ENCODE measurements at regions not wholly inside any gene's neighbourhood (a gene's known extent, or its start where the extent isn't known, plus 50 kb on each side); places are given as distances from the start of the nearest gene placed in this dataset.

- no peak for DNase-seq
Observed at GRCh38 chr15:45743426-45744235, 108.8 kb downstream of the SQOR start.

GRCh38 chr15:45744236-45744589 is 109.4 kb downstream of the SQOR start:
- no peak for DNase-seq

- no peak for DNase-seq
Observed at GRCh38 chr15:45747426-45747825, 112.6 kb downstream of the SQOR start.

GRCh38 chr15:45751629-45752028 is 116.8 kb downstream of the SQOR start:
- DNase-seq = no peak

GRCh38 chr15:45759936-45760335 is 125.1 kb downstream of the SQOR start:
- no peak for DNase-seq

- no peak for DNase-seq
Observed at GRCh38 chr15:45762726-45763125, 127.9 kb downstream of the SQOR start.

GRCh38 chr15:45763170-45763869 is 128.5 kb downstream of the SQOR start:
- no peak for DNase-seq

GRCh38 chr15:45773149-45773548 is 138.3 kb downstream of the SQOR start:
- no peak for DNase-seq

GRCh38 chr15:45776772-45777171 is 141.9 kb downstream of the SQOR start:
- no peak for DNase-seq

- no peak for DNase-seq
Observed at GRCh38 chr15:45777781-45778180, 143.0 kb downstream of the SQOR start.

- no peak for DNase-seq
Observed at GRCh38 chr15:45780352-45780751, 145.5 kb downstream of the SQOR start.

- no peak for DNase-seq
Observed at GRCh38 chr15:45784656-45785055, 149.8 kb downstream of the SQOR start.

- peak; percentile 45 for DNase-seq
Observed at GRCh38 chr15:45785897-45786296, 151.1 kb downstream of the SQOR start.

GRCh38 chr15:45790325-45790943 is 155.6 kb downstream of the SQOR start:
- DNase-seq = peak; percentile 31

- no peak for DNase-seq
Observed at GRCh38 chr15:45794304-45794703, 159.5 kb downstream of the SQOR start.

- DNase-seq = no peak
Observed at GRCh38 chr15:45794712-45795439, 160.0 kb downstream of the SQOR start.

GRCh38 chr15:45795440-45796069 is 160.7 kb downstream of the SQOR start:
- DNase-seq = peak; percentile 82

GRCh38 chr15:45796433-45796832 is 161.6 kb downstream of the SQOR start:
- no peak for DNase-seq

GRCh38 chr15:45799508-45799907 is 164.7 kb downstream of the SQOR start:
- no peak for DNase-seq

- DNase-seq = no peak
Observed at GRCh38 chr15:45801543-45801942, 166.7 kb downstream of the SQOR start.

- DNase-seq = peak; percentile 97
Observed at GRCh38 chr15:45802140-45802539, 167.3 kb downstream of the SQOR start.

GRCh38 chr15:45804028-45804427 is 169.2 kb downstream of the SQOR start:
- no peak for DNase-seq

GRCh38 chr15:45810201-45810600 is 175.4 kb downstream of the SQOR start:
- DNase-seq = no peak

All from COR-L47 (cell line).